NCI-H1930 (cell line): ENCODE measurements at regions not wholly inside any gene's neighbourhood (a gene's known extent, or its start where the extent isn't known, plus 50 kb on each side); places are given as distances from the start of the nearest gene placed in this dataset.

Experiments
- DNase-seq, 2 experiments: peaks; one replicate each; lab custom pipeline; 2025; lab: John Stamatoyannopoulos, UW

DNA sequence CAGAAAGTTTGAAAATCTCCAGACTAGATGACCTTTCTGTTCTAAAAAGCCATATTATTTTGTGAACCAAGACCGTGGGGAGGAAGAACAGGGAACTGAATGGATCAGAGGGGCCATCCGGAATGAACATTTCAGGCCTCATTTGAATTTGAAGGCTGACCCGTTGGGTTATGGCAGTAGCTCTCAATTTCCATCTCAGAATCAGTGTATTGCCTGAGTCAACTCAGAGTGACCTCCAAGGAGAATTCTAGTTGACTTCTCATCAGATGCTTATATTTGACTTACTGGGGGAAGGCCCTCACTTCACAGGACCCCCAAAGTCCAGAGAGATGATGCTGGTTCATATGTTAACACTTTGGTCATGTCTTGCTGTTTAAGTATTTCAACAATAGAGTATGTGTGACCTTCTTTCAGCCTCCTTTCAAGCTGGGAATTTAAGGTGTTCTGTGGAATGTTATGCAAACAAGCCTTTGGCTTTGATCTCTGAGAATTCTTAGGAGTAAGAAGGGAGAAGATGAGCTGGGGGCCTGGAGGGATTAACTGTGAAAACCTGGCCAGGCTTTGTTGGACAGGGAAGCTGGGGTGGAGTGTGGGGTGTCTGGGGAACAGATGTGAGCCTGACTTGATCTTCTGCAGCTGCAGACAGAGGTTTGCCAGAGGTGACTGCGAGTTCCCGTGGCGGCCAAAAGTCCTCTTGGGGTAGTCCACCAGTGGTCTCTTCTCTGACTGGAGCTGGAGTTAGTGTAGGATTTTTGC is 111.2 kb upstream of the RGMA start:
- DNase-seq: no peak

DNA sequence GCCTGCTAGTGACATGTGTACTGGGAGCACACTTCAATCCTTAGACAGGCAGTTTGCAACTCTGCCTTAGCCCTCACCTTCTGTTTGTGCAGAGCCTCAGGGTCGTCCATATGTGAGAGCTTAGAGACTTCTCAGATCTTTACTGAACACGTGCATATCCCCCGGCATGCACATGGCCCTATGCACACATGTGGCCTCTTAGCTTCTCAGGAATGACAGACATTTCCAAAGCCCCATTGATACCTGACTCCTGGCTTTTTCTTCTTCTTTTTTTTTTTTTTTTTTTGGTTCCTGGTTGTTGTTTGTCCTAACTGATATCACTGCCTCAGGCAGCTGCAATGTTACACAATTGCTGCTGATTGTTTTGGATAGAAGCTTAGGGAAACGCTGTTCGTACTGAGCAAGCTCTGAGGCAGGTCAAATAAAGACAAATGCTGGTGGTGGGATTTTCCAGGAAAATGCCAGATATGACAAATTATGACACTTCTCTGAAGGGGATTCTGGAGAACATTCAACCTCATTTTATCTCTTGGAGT is 107.2 kb upstream of the RGMA start:
- DNase-seq: no peak

DNA sequence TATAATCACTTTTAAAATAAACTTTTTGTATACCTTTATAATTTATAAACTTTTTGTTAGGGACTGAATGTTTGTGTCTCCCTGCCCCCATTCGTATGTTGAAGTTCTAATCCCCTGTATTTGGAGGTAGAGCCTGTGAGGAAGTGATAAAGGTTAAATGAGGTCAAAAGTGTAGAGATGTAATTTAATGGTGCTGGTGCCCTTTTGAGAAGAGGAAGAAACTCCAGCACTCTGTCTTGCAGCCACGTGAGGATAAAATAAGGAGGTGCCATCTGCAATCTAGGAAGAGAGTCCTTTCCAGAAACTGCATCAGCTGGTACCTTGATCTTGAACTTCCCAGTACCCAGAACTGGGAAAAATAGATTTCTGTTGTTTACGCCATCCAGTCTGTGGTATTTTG is 106.1 kb upstream of the RGMA start:
- DNase-seq: no peak

GRCh38 chr15:93190238-93190637 is 101.2 kb upstream of the RGMA start:
- no peak for DNase-seq

- DNase-seq: no peak
These were observed 100.5 kb upstream of the RGMA start for GRCh38 chr15:93189561-93189960.

DNA sequence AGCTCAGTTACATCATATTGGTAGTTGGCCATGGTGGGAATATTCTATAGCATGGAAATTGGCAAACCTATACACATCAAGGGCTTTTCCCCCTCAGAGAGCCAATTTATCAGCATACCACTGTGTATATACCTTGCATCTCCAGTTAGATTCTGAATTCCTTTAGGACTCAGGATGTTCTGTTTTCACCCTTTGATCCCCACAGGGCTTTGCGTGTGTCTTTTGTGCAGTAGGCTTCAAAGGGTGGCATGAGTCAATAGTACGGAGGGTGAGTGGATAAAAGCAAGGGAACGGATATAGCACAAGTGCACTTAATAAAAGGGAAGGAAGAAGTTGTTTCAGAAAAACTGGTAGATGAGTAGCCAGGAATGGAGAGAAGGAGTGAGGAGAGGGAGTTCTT is 99.2 kb upstream of the RGMA start:
- DNase-seq: no peak

DNA sequence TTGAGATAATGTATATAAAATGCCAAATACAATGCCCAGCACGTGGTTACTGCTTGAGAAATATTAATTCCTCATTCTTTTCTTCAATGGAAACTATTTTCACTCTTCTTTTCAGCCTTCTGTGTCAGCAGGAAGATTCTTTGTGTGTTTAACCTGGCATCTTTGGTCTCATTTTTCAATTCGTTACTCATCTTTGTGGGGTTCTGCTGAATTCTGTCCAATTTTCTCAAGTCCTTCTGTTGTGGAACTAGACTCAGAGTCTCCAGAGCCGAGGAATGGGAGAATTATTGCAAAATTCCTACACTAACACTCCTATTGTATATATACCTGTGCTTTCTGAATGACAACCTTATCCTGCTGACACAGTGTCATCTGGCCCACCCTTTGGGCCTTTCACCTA is 96.8 kb upstream of the RGMA start:
- no peak for DNase-seq

GRCh38 chr15:93182703-93183205 is 93.7 kb upstream of the RGMA start:
- DNase-seq: no peak

GRCh38 chr15:93180656-93181055 is 91.6 kb upstream of the RGMA start:
- no peak for DNase-seq

GRCh38 chr15:93180128-93180527 is 91.1 kb upstream of the RGMA start:
- no peak for DNase-seq

- no peak for DNase-seq
These were observed 90.7 kb upstream of the RGMA start for GRCh38 chr15:93179700-93180102.

DNA sequence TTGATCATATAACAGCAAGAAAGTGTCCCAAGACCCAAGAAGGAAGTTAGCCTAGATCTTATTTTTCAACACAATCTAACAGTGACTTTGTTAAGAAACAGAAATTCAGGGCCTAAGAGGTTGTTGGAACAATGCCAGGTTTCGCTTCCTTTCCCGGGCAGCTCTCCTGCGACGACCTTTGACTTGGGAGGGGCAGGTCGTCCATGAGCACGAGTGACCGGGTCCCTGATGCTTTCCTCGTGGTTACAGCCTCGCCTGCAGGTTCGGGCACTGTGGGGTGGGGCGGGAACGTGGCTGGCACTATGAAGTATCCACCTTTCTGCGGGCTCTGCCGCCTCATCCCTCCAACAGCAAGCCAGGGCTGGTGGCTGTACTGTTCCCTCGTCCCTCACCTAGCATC is 90.1 kb upstream of the RGMA start:
- DNase-seq: no peak

- no peak for DNase-seq
These were observed 89.4 kb upstream of the RGMA start for GRCh38 chr15:93178371-93178770.

GRCh38 chr15:93176065-93176464 is 87.1 kb upstream of the RGMA start:
- no peak for DNase-seq

DNA sequence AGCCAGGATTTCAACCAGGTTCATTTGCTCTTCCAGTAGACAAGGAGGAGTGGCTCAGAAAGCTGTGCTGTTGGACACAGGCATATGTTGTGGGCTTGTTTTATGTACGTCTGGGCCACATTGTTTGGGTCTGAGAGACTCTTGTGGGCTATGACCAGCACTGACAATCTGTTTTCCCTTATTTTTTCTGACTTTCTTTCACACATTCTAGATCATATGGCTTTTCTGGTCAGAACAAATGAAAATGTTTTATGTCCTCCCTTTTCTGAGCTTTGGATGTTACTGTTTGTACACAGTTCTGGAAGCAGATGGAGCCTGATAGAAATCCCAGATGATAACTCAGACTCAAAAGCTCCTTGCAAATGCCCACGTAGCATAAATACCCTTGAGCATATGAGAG is 85.8 kb upstream of the RGMA start:
- DNase-seq: no peak

GRCh38 chr15:93173369-93173768 is 84.4 kb upstream of the RGMA start:
- no peak for DNase-seq

- no peak for DNase-seq
These were observed 82.5 kb upstream of the RGMA start for GRCh38 chr15:93171476-93171875.

DNA sequence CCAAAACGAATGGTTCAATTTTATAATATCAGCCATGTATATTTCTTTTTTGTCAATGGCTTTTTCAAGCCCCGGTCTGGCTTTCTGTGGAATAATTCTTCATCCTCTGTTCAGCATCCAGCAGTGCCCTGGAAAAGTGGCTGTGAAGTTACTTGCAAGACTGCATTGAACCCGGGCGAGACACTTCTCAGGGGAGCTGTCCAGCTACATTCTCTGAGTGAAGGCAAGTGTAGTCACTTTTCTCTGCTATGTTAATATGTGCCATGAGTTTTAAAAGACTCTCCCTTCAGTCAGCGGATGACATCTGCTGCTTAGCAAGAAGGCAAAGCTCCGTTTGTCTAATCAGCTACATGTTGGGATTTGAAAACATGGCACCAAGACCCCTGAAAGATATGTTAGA is 81.3 kb upstream of the RGMA start:
- no peak for DNase-seq

DNA sequence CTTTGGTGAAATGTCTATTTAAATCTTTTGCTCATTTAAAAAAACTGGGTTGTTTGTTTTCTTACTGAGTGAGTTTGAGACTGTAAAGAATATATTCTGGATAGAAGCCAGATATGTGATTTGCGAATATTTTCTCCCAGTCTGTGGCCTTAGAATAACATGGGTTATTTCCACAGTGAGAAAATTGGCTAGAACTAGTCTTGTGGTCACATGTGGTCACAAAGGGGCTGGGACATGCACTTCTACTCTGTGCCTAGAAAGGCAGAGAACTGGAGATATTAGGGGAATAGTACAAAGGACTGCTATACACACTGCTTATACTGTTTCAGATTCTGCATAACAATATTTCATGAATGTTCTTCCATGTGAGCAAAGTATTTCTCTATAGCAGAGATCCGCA is 79.9 kb upstream of the RGMA start:
- no peak for DNase-seq

DNA sequence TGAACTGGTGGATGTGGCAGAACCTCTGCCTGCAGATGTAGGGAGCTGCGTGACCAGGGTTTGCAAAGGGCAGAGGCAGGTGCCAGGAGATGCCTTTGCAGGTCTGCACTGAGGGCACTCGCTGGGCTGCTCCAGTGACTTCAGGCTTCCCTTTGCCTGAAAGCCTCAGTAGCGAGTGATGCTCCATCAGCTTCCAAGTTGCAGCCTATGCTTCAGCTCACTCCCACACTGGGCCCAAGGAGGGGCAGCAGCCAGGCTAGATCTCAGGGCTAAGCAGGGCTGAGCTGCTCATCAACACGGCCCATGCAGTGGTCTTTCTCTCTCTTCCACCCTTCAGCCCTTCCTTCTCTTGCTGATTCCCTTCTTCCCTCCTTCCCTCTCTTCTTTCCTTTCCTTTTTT is 78.3 kb upstream of the RGMA start:
- DNase-seq: no peak

- no peak for DNase-seq
These were observed 77.7 kb upstream of the RGMA start for GRCh38 chr15:93166675-93167074.

GRCh38 chr15:93165734-93166470 is 76.9 kb upstream of the RGMA start:
- no peak for DNase-seq

GRCh38 chr15:93164409-93164808 is 75.4 kb upstream of the RGMA start:
- no peak for DNase-seq
